HG03575 (cell line): ENCODE measurements at regions not wholly inside any gene's neighbourhood (a gene's known extent, or its start where the extent isn't known, plus 50 kb on each side); places are given as distances from the start of the nearest gene placed in this dataset.

Experiments
- ATAC-seq: cut with Tn5 transposase; IDR thresholded peaks from one replicate; pipeline ENCODE4 v1.9.1; 2021; ENCODE audit not compliant: unreplicated experiment, insufficient number of reproducible peaks, low FRiP score; ENCODE audit errors: extremely low read depth

- ATAC-seq, result no peak
Observed at GRCh38 chr1:81554108-81554507, 246.6 kb upstream of the ADGRL2 start.

- ATAC-seq, result no peak
Observed at GRCh38 chr1:81553503-81553902, 247.2 kb upstream of the ADGRL2 start.

GRCh38 chr1:81551946-81552345 is 248.8 kb upstream of the ADGRL2 start:
- no peak for ATAC-seq

- no peak for ATAC-seq
Observed at GRCh38 chr1:81550753-81551152, 250.0 kb upstream of the ADGRL2 start.

- peak; percentile 31 for ATAC-seq
Observed at GRCh38 chr1:81549588-81550127, 251.1 kb upstream of the ADGRL2 start.

GRCh38 chr1:81548918-81549587 is 251.7 kb upstream of the ADGRL2 start:
- ATAC-seq, result peak; percentile 39

GRCh38 chr1:81547912-81548303 is 252.8 kb upstream of the ADGRL2 start:
- peak; percentile 74 for ATAC-seq

- no peak for ATAC-seq
Observed at GRCh38 chr1:81547261-81547911, 253.3 kb upstream of the ADGRL2 start.

- ATAC-seq, result no peak
Observed at GRCh38 chr1:81545734-81546133, 255.0 kb upstream of the ADGRL2 start.

GRCh38 chr1:81543764-81544163 is 257.0 kb upstream of the ADGRL2 start:
- ATAC-seq, result no peak

GRCh38 chr1:81542196-81542595 is 258.5 kb upstream of the ADGRL2 start:
- no peak for ATAC-seq

- ATAC-seq, result no peak
Observed at GRCh38 chr1:81540216-81540615, 260.5 kb upstream of the ADGRL2 start.

GRCh38 chr1:81529014-81529413 is 271.7 kb upstream of the ADGRL2 start:
- no peak for ATAC-seq

- no peak for ATAC-seq
Observed at GRCh38 chr1:81525085-81525484, 275.6 kb upstream of the ADGRL2 start.

GRCh38 chr1:81519987-81520386 is 280.7 kb upstream of the ADGRL2 start:
- no peak for ATAC-seq

GRCh38 chr1:81517987-81518386 is 282.7 kb upstream of the ADGRL2 start:
- ATAC-seq, result no peak

- ATAC-seq, result no peak
Observed at GRCh38 chr1:81513796-81514354, 286.9 kb upstream of the ADGRL2 start.

- ATAC-seq, result no peak
Observed at GRCh38 chr1:81512252-81513003, 288.3 kb upstream of the ADGRL2 start.

- ATAC-seq, result no peak
Observed at GRCh38 chr1:81511281-81511680, 289.5 kb upstream of the ADGRL2 start.

GRCh38 chr1:81510701-81511100 is 290.0 kb upstream of the ADGRL2 start:
- ATAC-seq, result no peak
